ENCODE measurements at regions not wholly inside any gene's neighbourhood (a gene's known extent, or its start where the extent isn't known, plus 50 kb on each side); places are given as distances from the start of the nearest gene placed in this dataset.

DNA sequence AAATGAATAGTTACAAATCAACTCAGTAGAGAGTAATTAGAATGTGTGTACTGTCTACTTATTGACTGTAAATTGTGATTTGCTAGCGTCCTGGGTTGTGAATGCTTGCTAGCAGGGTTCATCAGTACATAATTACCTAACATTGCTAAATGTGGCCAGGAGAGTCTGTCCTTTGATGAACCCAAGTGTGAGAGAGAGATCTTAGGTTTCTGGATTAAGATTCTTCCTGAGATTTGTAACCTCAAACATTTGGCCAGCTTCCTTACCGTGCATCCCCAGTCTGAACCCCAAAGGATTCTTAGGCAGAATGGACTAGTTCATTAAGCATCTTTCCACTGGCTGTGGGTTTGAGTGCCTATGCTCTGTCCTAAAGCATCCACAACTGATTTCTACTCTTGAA is 84.0 kb upstream of the ITPRID2 start:
- no peak overlapping the region for H3K4me2 ChIP-seq
- peak overlapping the region in 1 of 2 experiments; percentile 30; a peak in 1 of 6 replicates for H3K27ac ChIP-seq
- H3K9me3 ChIP-seq: no peaks in the 10 kb centered on the region
- FAIRE-seq: no peak
- no peak overlapping the region for H3K4me3 ChIP-seq
- TF ChIP-seq EP300 (IDR thresholded peaks at IDR 0.05): no peak
- TF ChIP-seq NR3C1 (IDR thresholded peaks at IDR 0.05): no peak
- TF ChIP-seq CHD4 (IDR thresholded peaks at IDR 0.05; ENCODE audit: borderline replicate concordance): no peak
- no peak for TF ChIP-seq FOSB (CRISPR knock-in tag; IDR thresholded peaks at IDR 0.05)
- no peak for TF ChIP-seq CBX2 (IDR thresholded peaks at IDR 0.05; ENCODE audit: borderline replicate concordance, low read depth)
- TF ChIP-seq, protein P1, sequence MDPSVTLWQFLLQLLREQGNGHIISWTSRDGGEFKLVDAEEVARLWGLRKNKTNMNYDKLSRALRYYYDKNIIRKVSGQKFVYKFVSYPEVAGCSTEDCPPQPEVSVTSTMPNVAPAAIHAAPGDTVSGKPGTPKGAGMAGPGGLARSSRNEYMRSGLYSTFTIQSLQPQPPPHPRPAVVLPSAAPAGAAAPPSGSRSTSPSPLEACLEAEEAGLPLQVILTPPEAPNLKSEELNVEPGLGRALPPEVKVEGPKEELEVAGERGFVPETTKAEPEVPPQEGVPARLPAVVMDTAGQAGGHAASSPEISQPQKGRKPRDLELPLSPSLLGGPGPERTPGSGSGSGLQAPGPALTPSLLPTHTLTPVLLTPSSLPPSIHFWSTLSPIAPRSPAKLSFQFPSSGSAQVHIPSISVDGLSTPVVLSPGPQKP (IDR thresholded peaks at IDR 0.05; ENCODE audit: low read depth, low read length): no peak
- TF ChIP-seq, protein P2, sequence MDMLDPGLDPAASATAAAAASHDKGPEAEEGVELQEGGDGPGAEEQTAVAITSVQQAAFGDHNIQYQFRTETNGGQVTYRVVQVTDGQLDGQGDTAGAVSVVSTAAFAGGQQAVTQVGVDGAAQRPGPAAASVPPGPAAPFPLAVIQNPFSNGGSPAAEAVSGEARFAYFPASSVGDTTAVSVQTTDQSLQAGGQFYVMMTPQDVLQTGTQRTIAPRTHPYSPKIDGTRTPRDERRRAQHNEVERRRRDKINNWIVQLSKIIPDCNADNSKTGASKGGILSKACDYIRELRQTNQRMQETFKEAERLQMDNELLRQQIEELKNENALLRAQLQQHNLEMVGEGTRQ (IDR thresholded peaks at IDR 0.05): no peak
- TF ChIP-seq, protein P3, sequence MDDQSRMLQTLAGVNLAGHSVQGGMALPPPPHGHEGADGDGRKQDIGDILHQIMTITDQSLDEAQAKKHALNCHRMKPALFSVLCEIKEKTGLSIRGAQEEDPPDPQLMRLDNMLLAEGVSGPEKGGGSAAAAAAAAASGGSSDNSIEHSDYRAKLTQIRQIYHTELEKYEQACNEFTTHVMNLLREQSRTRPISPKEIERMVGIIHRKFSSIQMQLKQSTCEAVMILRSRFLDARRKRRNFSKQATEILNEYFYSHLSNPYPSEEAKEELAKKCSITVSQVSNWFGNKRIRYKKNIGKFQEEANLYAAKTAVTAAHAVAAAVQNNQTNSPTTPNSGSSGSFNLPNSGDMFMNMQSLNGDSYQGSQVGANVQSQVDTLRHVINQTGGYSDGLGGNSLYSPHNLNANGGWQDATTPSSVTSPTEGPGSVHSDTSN (IDR thresholded peaks at IDR 0.05): no peak
- no peak for TF ChIP-seq HOXA7 (CRISPR knock-in tag; IDR thresholded peaks at IDR 0.05)
- no peak for TF ChIP-seq RCOR1 (IDR thresholded peaks at IDR 0.05; ENCODE audit: low read depth, low read length)
- TF ChIP-seq RFX5 (IDR thresholded peaks at IDR 0.05): no peak
- TF ChIP-seq, protein P4, sequence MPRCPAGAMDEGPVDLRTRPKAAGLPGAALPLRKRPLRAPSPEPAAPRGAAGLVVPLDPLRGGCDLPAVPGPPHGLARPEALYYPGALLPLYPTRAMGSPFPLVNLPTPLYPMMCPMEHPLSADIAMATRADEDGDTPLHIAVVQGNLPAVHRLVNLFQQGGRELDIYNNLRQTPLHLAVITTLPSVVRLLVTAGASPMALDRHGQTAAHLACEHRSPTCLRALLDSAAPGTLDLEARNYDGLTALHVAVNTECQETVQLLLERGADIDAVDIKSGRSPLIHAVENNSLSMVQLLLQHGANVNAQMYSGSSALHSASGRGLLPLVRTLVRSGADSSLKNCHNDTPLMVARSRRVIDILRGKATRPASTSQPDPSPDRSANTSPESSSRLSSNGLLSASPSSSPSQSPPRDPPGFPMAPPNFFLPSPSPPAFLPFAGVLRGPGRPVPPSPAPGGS (IDR thresholded peaks at IDR 0.05): no peak
- ChIA-PET POLR2A (no interaction called here), CTCF (no interaction called here)
- DNase-seq (ENCODE audit: low read depth in 1 of 2, low spot score in 1 of 2): no peak
- H3K4me1 ChIP-seq: peaks cover 41% of the 10 kb centered on the region
- WGBS (ENCODE audit: missing lambda C conversion rate): 92% methylated on average over 2 of the region's 2 CpGs
- ATAC-seq: no peak

DNA sequence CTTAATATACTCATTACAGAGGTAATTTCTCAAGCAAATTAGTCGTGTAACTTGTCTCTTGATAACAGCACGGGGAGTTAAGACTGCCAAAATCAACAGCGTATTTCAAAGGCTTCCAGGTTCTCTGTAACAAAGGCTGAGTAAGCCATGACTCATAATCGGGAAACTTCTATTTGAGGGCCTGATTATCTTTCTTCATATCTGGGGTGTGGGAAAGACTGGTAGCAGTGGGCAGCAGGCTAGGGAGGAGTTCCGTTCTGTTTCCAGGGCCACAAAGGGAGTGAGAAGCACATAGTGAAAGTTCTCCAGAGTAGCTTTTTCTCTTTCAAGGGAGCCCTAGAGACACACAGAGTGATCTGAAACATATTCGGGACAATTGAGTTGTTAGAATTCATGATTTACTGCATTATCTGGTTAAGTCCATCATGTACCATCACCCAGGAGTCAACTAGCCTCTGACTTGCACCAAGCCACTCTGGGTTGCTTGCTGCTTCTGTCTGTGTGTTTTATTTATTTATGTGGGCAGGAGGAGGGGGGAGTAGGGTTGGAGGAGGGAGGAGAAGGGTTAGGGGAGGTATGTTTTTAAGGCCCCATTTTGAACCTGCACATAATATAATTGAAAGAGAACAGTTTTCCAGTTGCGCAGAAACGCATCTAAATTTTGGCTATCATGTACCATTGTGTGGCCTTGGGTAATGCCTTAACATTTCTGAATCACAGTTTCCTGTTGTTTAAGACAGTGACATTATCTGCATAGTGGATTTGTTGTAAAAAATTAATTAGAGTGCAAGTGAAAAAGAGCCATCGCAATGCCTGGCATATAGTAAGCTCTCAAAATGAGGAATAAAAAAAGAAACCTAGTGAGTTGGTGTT is 80.5 kb upstream of the ITPRID2 start:
- FAIRE-seq: no peak
- TF ChIP-seq KDM1A (IDR thresholded peaks at IDR 0.05; ENCODE audit: low read depth): no peak
- TF ChIP-seq, protein P5, sequence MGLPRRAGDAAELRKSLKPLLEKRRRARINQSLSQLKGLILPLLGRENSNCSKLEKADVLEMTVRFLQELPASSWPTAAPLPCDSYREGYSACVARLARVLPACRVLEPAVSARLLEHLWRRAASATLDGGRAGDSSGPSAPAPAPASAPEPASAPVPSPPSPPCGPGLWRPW (IDR thresholded peaks at IDR 0.05): no peak
- no peak for TF ChIP-seq BHLHE40 (IDR thresholded peaks at IDR 0.05; ENCODE audit: low read depth, low read length)
- no peak for TF ChIP-seq HEYL (CRISPR knock-in tag; IDR thresholded peaks at IDR 0.05)
- TF ChIP-seq EP300 (IDR thresholded peaks at IDR 0.05): peak in 1 of 2 experiments; percentile 60; a peak in 2 of 5 replicates
- TF ChIP-seq POLR2A (IDR thresholded peaks at IDR 0.05; ENCODE audit: low read length): no peak
- no peak for TF ChIP-seq ZNF302 (CRISPR knock-in tag; IDR thresholded peaks at IDR 0.05)
- TF ChIP-seq, protein P6, sequence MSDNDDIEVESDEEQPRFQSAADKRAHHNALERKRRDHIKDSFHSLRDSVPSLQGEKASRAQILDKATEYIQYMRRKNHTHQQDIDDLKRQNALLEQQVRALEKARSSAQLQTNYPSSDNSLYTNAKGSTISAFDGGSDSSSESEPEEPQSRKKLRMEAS (IDR thresholded peaks at IDR 0.05): peak; percentile 77
- TF ChIP-seq, protein P3 (IDR thresholded peaks at IDR 0.05): no peak
- TF ChIP-seq CEBPB (IDR thresholded peaks at IDR 0.05): peak in 1 of 2 experiments; percentile 63; a peak in 1 of 4 replicates
- no peak for TF ChIP-seq ZSCAN20 (CRISPR knock-in tag; IDR thresholded peaks at IDR 0.05)
- TF ChIP-seq CBX2 (IDR thresholded peaks at IDR 0.05; ENCODE audit: borderline replicate concordance, low read depth): no peak
- TF ChIP-seq SMC3 (IDR thresholded peaks at IDR 0.05): 0 out of 3 replicates have a peak, but pooled peaks have one; percentile 9
- TF ChIP-seq, protein P4 (IDR thresholded peaks at IDR 0.05): peak; percentile 51; the same call in 1 of the 3 replicates
- TF ChIP-seq NPAS2 (CRISPR knock-in tag; IDR thresholded peaks at IDR 0.05; ENCODE audit: borderline replicate concordance): no peak
- TF ChIP-seq JUNB (IDR thresholded peaks at IDR 0.05): peak; percentile 95
- peak; percentile 95 for TF ChIP-seq GATA3 (IDR thresholded peaks at IDR 0.05; ENCODE audit: borderline replicate concordance)
- TF ChIP-seq JUN (IDR thresholded peaks at IDR 0.05): peak; percentile 63 to 80; a peak in 3 of 5 replicates
- TF ChIP-seq FOXS1 (CRISPR knock-in tag; IDR thresholded peaks at IDR 0.05): peak; percentile 96; the same call in 1 of the 2 replicates

More for the DNA sequence above, 80.5 kb upstream of the ITPRID2 start:
- peaks cover 52% of the 10 kb centered on the region for H3K4me1 ChIP-seq
- H3K9me3 ChIP-seq: no peaks in the 10 kb centered on the region
- ATAC-seq (peak; percentile 94 to 97), DNase-seq (ENCODE audit: low read depth in 1 of 2, low spot score in 1 of 2) (peak; percentile 68 to 86)
- H3K27ac ChIP-seq: peak overlapping the region; percentile 76 to 85
- CTCF ChIA-PET: interaction anchor here (0.9 to 2.1 kb wide), 3 partner anchors 8 to 64 kb away, joined by 3 to 6 read pairs (median 3); no protein-coding TSS in a partner anchor
- POLR2A ChIA-PET: interaction anchor here (1.0 to 1.6 kb wide), 2 partner anchors 65 to 82 kb away, joined by 4 read pairs; no protein-coding TSS in a partner anchor
- peak overlapping the region; percentile 65 for H3K4me2 ChIP-seq
- H3K4me3 ChIP-seq: 0 out of 3 replicates have a peak overlapping the region, but pooled peaks have one; percentile 3
- 29% methylated on average over 9 of the region's 9 CpGs for WGBS (ENCODE audit: missing lambda C conversion rate)
